ENCODE measurements at regions not wholly inside any gene's neighbourhood (a gene's known extent, or its start where the extent isn't known, plus 50 kb on each side); places are given as distances from the start of the nearest gene placed in this dataset.

- H3K36me3 ChIP-seq (ENCODE audit: control insufficient read depth, insufficient read depth, low read length), result no peaks in the 10 kb centered on the region
- no peak for TF ChIP-seq CTCF (IDR thresholded peaks at IDR 0.05; ENCODE audit: insufficient read depth, low read length, poor library complexity, severe bottlenecking)
- H3K4me3 ChIP-seq (ENCODE audit: low read depth, low read length), result no peak overlapping the region
- DNase-seq (ENCODE audit: low read depth), result peak; percentile 58
- H3K27me3 ChIP-seq (ENCODE audit: control insufficient read depth, insufficient read depth, low read length), result no peaks in the 10 kb centered on the region
These were observed 97.0 kb upstream of the NMNAT3 start for GRCh38 chr3:139774560-139775302.

GRCh38 chr3:139772539-139773500 lies 95.0 kb upstream of the NMNAT3 start:
- Histone ChIP-seq H3K4me3 (ENCODE audit: low read depth, low read length) (no peak overlapping the region), H3K27me3 (ENCODE audit: control insufficient read depth, insufficient read depth, low read length) (no peaks in the 10 kb centered on the region), H3K36me3 (ENCODE audit: control insufficient read depth, insufficient read depth, low read length) (no peaks in the 10 kb centered on the region)
- peak; percentile 93 for DNase-seq (ENCODE audit: low read depth)
- TF ChIP-seq CTCF (IDR thresholded peaks at IDR 0.05; ENCODE audit: insufficient read depth, low read length, poor library complexity, severe bottlenecking), result peak; percentile 16

GRCh38 chr3:139771331-139771730 lies 93.6 kb upstream of the NMNAT3 start:
- DNase-seq (ENCODE audit: low read depth), result no peak
- Histone ChIP-seq H3K36me3 (ENCODE audit: control insufficient read depth, insufficient read depth, low read length) (no peaks in the 10 kb centered on the region), H3K4me3 (ENCODE audit: low read depth, low read length) (no peak overlapping the region), H3K27me3 (ENCODE audit: control insufficient read depth, insufficient read depth, low read length) (no peaks in the 10 kb centered on the region)
- no peak for TF ChIP-seq CTCF (IDR thresholded peaks at IDR 0.05; ENCODE audit: insufficient read depth, low read length, poor library complexity, severe bottlenecking)

- TF ChIP-seq CTCF (IDR thresholded peaks at IDR 0.05; ENCODE audit: insufficient read depth, low read length, poor library complexity, severe bottlenecking), result no peak
- no peak for DNase-seq (ENCODE audit: low read depth)
- Histone ChIP-seq H3K27me3 (ENCODE audit: control insufficient read depth, insufficient read depth, low read length) (no peaks in the 10 kb centered on the region), H3K4me3 (ENCODE audit: low read depth, low read length) (no peak overlapping the region), H3K36me3 (ENCODE audit: control insufficient read depth, insufficient read depth, low read length) (no peaks in the 10 kb centered on the region)
These were observed 92.8 kb upstream of the NMNAT3 start for GRCh38 chr3:139770577-139770976.

- Histone ChIP-seq H3K27me3 (ENCODE audit: control insufficient read depth, insufficient read depth, low read length) (no peaks in the 10 kb centered on the region), H3K4me3 (ENCODE audit: low read depth, low read length) (no peak overlapping the region), H3K36me3 (ENCODE audit: control insufficient read depth, insufficient read depth, low read length) (no peaks in the 10 kb centered on the region)
- TF ChIP-seq CTCF (IDR thresholded peaks at IDR 0.05; ENCODE audit: insufficient read depth, low read length, poor library complexity, severe bottlenecking), result no peak
- no peak for DNase-seq (ENCODE audit: low read depth)
These were observed 92.0 kb upstream of the NMNAT3 start for GRCh38 chr3:139769796-139770195.
